Endothelial cell of umbilical vein (primary cell): ENCODE measurements at regions not wholly inside any gene's neighbourhood (a gene's known extent, or its start where the extent isn't known, plus 50 kb on each side); places are given as distances from the start of the nearest gene placed in this dataset.

ENCODE experiments used
- BruUV-seq: library from RNA; stranded (reverse); fragments of 400-500 nt; replicated peaks from 2 replicates; lab custom pipeline; 2021; lab: Mats Ljungman, UMichigan
- CTCF ChIA-PET: fragments of 300-600, 350-600 bp; sonication (Branson Sonifier 250); formaldehyde crosslinking; loops from one replicate; lab custom pipeline; 2021; ENCODE audit warnings: antibody characterized with exemption, inconsistent platforms; lab: Charles Lee
- POLR2A ChIA-PET: fragments of 300-600, 350-600 bp; sonication (Branson Sonifier 250); formaldehyde crosslinking; loops from one replicate; lab custom pipeline; 2021; ENCODE audit warnings: antibody characterized with exemption, inconsistent platforms; lab: Charles Lee
- DNase-seq: peaks from one replicate; pipeline ENCODE4 v3.0.0-alpha.2; 2011; ENCODE audit warnings: low read depth, low spot score
- FAIRE-seq: peaks from 2 replicates; lab custom pipeline; 2011; peaks lifted over from hg19 to GRCh38; lab: Jason Lieb, UNC
- H2AFZ ChIP-seq: 2 replicates; pipeline ENCODE4 v1.6.0; 2012; ENCODE audit warnings: low read depth, low read length, control low read depth, inconsistent platforms
- H3K27ac ChIP-seq: 2 replicates; pipeline ENCODE4 v1.5.1; 2011; ENCODE audit warnings: low read depth, mild to moderate bottlenecking, control low read depth, low read length, moderate library complexity; ENCODE audit not compliant: insufficient read depth
- H3K27me3 ChIP-seq, 2 experiments: 2 replicates each; pipeline versions ENCODE4 v1.6.0 to v1.6.1; 2011; ENCODE audit warnings: low read length in 2 of 2, mixed read lengths in 1 of 2; ENCODE audit not compliant: control insufficient read depth in 2 of 2, insufficient read depth in 2 of 2
- H3K36me3 ChIP-seq, 2 experiments: 2 replicates in 1 of 2; 3 replicates in 1 of 2; pipeline ENCODE4 v1.5.1; 2011; ENCODE audit warnings: low read length in 2 of 2, mild to moderate bottlenecking in 1 of 2, moderate library complexity in 1 of 2; ENCODE audit not compliant: control insufficient read depth in 2 of 2, insufficient read depth in 2 of 2; ENCODE audit errors: extremely low read depth in 1 of 2
- H3K4me1 ChIP-seq: 3 replicates; pipeline ENCODE4 v1.5.1; 2011; ENCODE audit warnings: mild to moderate bottlenecking, low read length; ENCODE audit not compliant: control insufficient read depth, insufficient read depth; ENCODE audit errors: extremely low read depth
- H3K4me2 ChIP-seq: 2 replicates; pipeline ENCODE4 v1.6.1; 2011; ENCODE audit warnings: low read length, control low read depth, mixed read lengths; ENCODE audit not compliant: insufficient read depth
- H3K4me3 ChIP-seq, 3 experiments: fragments of 200-600 bp in 1 of 3; sonication (generic), shearing (Covaris generic) in 1 of 3; replicated peaks in 1 of 3; 2 replicates each; pipeline ENCODE4 v1.5.1; 2011 to 2016; ENCODE audit warnings: control low read depth in 3 of 3, low read length in 3 of 3, mild to moderate bottlenecking in 2 of 3, inconsistent platforms in 1 of 3, low read depth in 1 of 3, moderate library complexity in 1 of 3; ENCODE audit not compliant: insufficient read depth in 1 of 3
- H3K79me2 ChIP-seq: 2 replicates; pipeline ENCODE4 v1.6.0; 2012; ENCODE audit warnings: low read length, inconsistent platforms; ENCODE audit not compliant: control insufficient read depth, insufficient read depth
- H3K9ac ChIP-seq: replicated peaks from 2 replicates; pipeline ENCODE3; 2011; ENCODE audit warnings: low read length, control low read depth; ENCODE audit not compliant: insufficient read depth; ENCODE audit errors: extremely low read depth
- H3K9me1 ChIP-seq: replicated peaks from 3 replicates; pipeline ENCODE4 v1.6.0; 2011; ENCODE audit warnings: mild to moderate bottlenecking, low read length; ENCODE audit not compliant: control insufficient read depth, insufficient read depth; ENCODE audit errors: extremely low read depth
- H3K9me3 ChIP-seq: replicated peaks from 2 replicates; pipeline ENCODE4 v1.5.1; 2012; ENCODE audit warnings: low read length, inconsistent platforms; ENCODE audit not compliant: control insufficient read depth, insufficient read depth
- H4K20me1 ChIP-seq: replicated peaks from 2 replicates; pipeline ENCODE3; 2011; ENCODE audit warnings: mild to moderate bottlenecking, low read length; ENCODE audit not compliant: control insufficient read depth, insufficient read depth; ENCODE audit errors: extremely low read depth
- CTCF ChIP-seq, 2 donors: IDR thresholded peaks; 1 replicate in 1 of 2; 2 replicates in 1 of 2; pipeline ENCODE4 v1.5.1; 2011; ENCODE audit warnings: low read length in 2 of 2, mild to moderate bottlenecking in 2 of 2, moderate library complexity in 2 of 2, control low read depth in 1 of 2, inconsistent platforms in 1 of 2, low read depth in 1 of 2; ENCODE audit not compliant: insufficient read depth in 1 of 2; ENCODE audit errors: extremely low read depth in 1 of 2
- EZH2 ChIP-seq: IDR thresholded peaks from 2 replicates; pipeline ENCODE4 v1.6.1; 2012; ENCODE audit warnings: borderline replicate concordance, low read depth, mild to moderate bottlenecking, moderate library complexity, low read length, inconsistent platforms; ENCODE audit not compliant: severe bottlenecking
- FOS ChIP-seq: IDR thresholded peaks from 2 replicates; pipeline ENCODE4 v1.6.1; 2011; ENCODE audit warnings: mild to moderate bottlenecking, low read length, moderate library complexity, borderline replicate concordance; ENCODE audit not compliant: insufficient read depth
- GATA2 ChIP-seq: IDR thresholded peaks from 2 replicates; pipeline ENCODE4 v1.7.0; 2011; ENCODE audit warnings: low read depth, mild to moderate bottlenecking, moderate library complexity, mixed read lengths, low read length; ENCODE audit not compliant: insufficient read length, insufficient read depth
- JUN ChIP-seq: IDR thresholded peaks from 2 replicates; pipeline ENCODE4 v1.6.1; 2011; ENCODE audit warnings: borderline replicate concordance, low read depth; ENCODE audit not compliant: insufficient read length, insufficient read depth
- MAX ChIP-seq: IDR thresholded peaks from 2 replicates; pipeline ENCODE4 v1.6.1; 2011; ENCODE audit not compliant: insufficient read depth, insufficient read length
- MYC ChIP-seq: IDR thresholded peaks from one replicate; pipeline ENCODE4 v1.6.1; 2011; ENCODE audit warnings: mild to moderate bottlenecking, low read depth, low read length
- POLR2A ChIP-seq: IDR thresholded peaks from 2 replicates; pipeline ENCODE4 v1.6.1; 2012; ENCODE audit warnings: low read depth, mild to moderate bottlenecking, control low read depth, low read length
- POLR2AphosphoS5 ChIP-seq: IDR thresholded peaks from 2 replicates; pipeline ENCODE4 v1.6.1; 2012; ENCODE audit warnings: low read depth, mild to moderate bottlenecking, control low read depth, low read length, moderate library complexity; ENCODE audit not compliant: insufficient read depth
- dilution Hi-C: fragments of 300-500 bp; cut with MboI; formaldehyde crosslinking; loops from one replicate; pipeline ENCODE4 v1.15.0; 2019; ENCODE audit warnings: low sequenced_read_pairs; ENCODE audit not compliant: extremely low pct_ligation_motif_present
- intact Hi-C: fragments of 100-400 bp; cut with micrococcal nuclease; formaldehyde crosslinking; loops from one replicate; pipeline ENCODE4 v1.10.0; 2022

GRCh38 chr18:28466204-28466603 lies 289.3 kb upstream of the CDH2 start:
- FAIRE-seq (no peak), DNase-seq (no peak)
- no peaks in the 10 kb centered on the region for H3K9me3 ChIP-seq
- no peaks in the 10 kb centered on the region for H3K9me1 ChIP-seq
- H3K9ac ChIP-seq: no peak overlapping the region
- dilution Hi-C loops: no loop called here
- H4K20me1 ChIP-seq: no peaks in the 10 kb centered on the region
- H3K4me2 ChIP-seq: no peak overlapping the region
- H3K79me2 ChIP-seq: no peaks in the 10 kb centered on the region
- H3K4me3 ChIP-seq: no peak overlapping the region
- POLR2A ChIA-PET: no interaction called here
- CTCF ChIA-PET: interaction anchor here (0.8 kb wide), 1 partner anchor 10 kb away, joined by 3 read pairs; no protein-coding TSS in a partner anchor
- H3K36me3 ChIP-seq: no peaks in the 10 kb centered on the region
- TF ChIP-seq POLR2A (no peak), FOS (no peak), EZH2 (no peak), POLR2AphosphoS5 (no peak), JUN (no peak), CTCF (IDR thresholded peaks at IDR 0.05; ENCODE audit: extremely low read depth in 1 of 2, insufficient read depth in 1 of 2, low read depth in 1 of 2, low read length in 2 of 2) (no peak), MYC (no peak), GATA2 (no peak), MAX (no peak)
- no peaks in the 10 kb centered on the region for H3K4me1 ChIP-seq
- intact Hi-C loops: no loop called here
- H3K27me3 ChIP-seq: no peaks in the 10 kb centered on the region
- no peak overlapping the region for H2AFZ ChIP-seq
- no peak overlapping the region for H3K27ac ChIP-seq
- no TSS peak for BruUV-seq
